ENCODE measurements at regions not wholly inside any gene's neighbourhood (a gene's known extent, or its start where the extent isn't known, plus 50 kb on each side); places are given as distances from the start of the nearest gene placed in this dataset.

DNA sequence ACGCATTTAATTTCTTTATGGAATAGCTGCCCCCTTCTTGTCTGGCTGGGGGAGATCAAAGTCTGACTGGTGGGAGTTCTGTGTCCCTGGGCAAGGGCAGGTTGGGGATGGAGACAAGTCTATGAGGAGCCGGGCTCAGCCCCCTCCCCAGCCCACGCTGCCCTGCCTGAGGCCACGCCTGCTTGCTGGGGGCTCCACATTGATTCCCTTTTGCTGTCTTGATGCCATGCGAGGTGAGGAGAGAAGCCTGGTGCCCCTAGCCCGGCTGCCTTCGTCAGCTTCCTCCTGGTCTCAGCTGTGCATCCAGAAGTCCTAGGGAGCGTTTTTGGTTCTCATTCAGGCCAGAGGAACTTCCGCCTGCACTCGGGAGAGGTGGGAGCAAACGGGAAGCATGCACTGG lies 247.9 kb downstream of the NDUFA10 start:
- TF ChIP-seq, protein P1, sequence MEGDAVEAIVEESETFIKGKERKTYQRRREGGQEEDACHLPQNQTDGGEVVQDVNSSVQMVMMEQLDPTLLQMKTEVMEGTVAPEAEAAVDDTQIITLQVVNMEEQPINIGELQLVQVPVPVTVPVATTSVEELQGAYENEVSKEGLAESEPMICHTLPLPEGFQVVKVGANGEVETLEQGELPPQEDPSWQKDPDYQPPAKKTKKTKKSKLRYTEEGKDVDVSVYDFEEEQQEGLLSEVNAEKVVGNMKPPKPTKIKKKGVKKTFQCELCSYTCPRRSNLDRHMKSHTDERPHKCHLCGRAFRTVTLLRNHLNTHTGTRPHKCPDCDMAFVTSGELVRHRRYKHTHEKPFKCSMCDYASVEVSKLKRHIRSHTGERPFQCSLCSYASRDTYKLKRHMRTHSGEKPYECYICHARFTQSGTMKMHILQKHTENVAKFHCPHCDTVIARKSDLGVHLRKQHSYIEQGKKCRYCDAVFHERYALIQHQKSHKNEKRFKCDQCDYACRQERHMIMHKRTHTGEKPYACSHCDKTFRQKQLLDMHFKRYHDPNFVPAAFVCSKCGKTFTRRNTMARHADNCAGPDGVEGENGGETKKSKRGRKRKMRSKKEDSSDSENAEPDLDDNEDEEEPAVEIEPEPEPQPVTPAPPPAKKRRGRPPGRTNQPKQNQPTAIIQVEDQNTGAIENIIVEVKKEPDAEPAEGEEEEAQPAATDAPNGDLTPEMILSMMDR (IDR thresholded peaks at IDR 0.05), result no peak
- Histone ChIP-seq H3K36me3 (no peaks in the 10 kb centered on the region), H3K9me3 (no peaks in the 10 kb centered on the region), H3K4me1 (ENCODE audit: control insufficient read depth in 1 of 2, insufficient read depth in 1 of 2, low read depth in 1 of 2, low read length in 1 of 2) (no peaks in the 10 kb centered on the region), H3K27me3 (peaks cover 9% of the 10 kb centered on the region), H3K4me3 (ENCODE audit: low read depth in 1 of 2, low read length in 1 of 2) (no peak overlapping the region), H3K27ac (no peak overlapping the region)

DNA sequence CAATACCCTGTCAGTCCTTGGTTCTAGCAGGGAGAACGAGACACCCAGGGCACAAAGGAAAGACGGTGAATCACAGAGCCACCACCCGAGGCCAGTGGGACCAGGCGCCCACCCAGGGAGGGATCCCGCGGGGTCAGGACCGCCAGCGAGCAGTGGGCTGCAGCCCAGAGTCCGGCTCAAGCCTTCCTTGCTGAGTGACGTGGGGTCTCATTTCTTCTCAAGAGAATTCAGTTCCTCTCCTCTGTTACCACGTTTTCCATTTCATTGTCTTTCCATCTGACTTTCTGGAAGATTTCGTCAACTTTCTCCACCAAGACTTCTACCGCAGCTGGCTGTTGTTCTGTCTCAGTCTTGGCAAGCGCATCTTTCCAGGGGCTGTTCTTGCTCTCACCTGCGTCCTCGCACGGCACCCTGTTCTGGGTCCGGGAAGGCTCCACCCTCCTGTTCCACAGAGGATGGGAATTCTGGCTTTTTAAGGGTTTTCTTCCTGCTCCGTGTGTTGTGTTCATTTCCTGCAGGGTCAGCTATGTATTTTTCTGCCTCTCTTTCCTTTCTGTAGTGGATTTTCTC lies 248.6 kb downstream of the NDUFA10 start:
- Histone ChIP-seq H3K4me1 (ENCODE audit: control insufficient read depth in 1 of 2, insufficient read depth in 1 of 2, low read depth in 1 of 2, low read length in 1 of 2) (no peaks in the 10 kb centered on the region), H3K36me3 (no peaks in the 10 kb centered on the region), H3K4me3 (ENCODE audit: low read depth in 1 of 2, low read length in 1 of 2) (no peak overlapping the region), H3K27me3 (peaks cover 9% of the 10 kb centered on the region), H3K27ac (no peak overlapping the region), H3K9me3 (no peaks in the 10 kb centered on the region)
- TF ChIP-seq, protein P1 (IDR thresholded peaks at IDR 0.05), result no peak

- H3K4me3 ChIP-seq (ENCODE audit: low read depth in 1 of 2, low read length in 1 of 2), result no peak overlapping the region
- H3K27ac ChIP-seq, result no peak overlapping the region
- H3K9me3 ChIP-seq, result no peaks in the 10 kb centered on the region
- H3K4me1 ChIP-seq (ENCODE audit: control insufficient read depth in 1 of 2, insufficient read depth in 1 of 2, low read depth in 1 of 2, low read length in 1 of 2), result no peaks in the 10 kb centered on the region
- TF ChIP-seq, protein P1 (IDR thresholded peaks at IDR 0.05), result no peak
- H3K36me3 ChIP-seq, result no peaks in the 10 kb centered on the region
- H3K27me3 ChIP-seq, result peaks cover 9% of the 10 kb centered on the region
Measured at GRCh38 chr2:239775623-239776435, 249.3 kb downstream of the NDUFA10 start.

- no peak overlapping the region for H3K4me3 ChIP-seq (ENCODE audit: low read depth in 1 of 2, low read length in 1 of 2)
- TF ChIP-seq, protein P1 (IDR thresholded peaks at IDR 0.05), result no peak
- H3K4me1 ChIP-seq (ENCODE audit: control insufficient read depth in 1 of 2, insufficient read depth in 1 of 2, low read depth in 1 of 2, low read length in 1 of 2), result no peaks in the 10 kb centered on the region
- no peaks in the 10 kb centered on the region for H3K36me3 ChIP-seq
- H3K27ac ChIP-seq, result no peak overlapping the region
- peaks cover 11% of the 10 kb centered on the region for H3K27me3 ChIP-seq
- H3K9me3 ChIP-seq, result no peaks in the 10 kb centered on the region
Measured at GRCh38 chr2:239774933-239775622, 250.1 kb downstream of the NDUFA10 start.

DNA sequence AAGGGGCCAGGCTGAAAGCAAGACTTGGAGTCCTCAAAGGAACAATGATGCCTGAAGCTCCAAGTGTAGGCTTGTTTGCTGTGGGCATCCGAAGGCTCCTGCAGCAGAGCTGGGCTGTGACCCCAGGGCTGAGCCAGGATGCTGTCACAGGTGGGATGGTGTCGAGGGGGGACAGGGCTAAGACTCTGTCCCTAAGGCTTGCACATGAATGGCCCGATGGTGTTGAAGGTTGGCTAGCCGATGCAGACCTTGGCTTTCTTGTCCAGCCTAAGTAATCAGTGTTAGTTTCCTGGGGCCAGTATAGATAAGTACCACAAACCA lies 251.0 kb downstream of the NDUFA10 start:
- Histone ChIP-seq H3K4me1 (ENCODE audit: control insufficient read depth in 1 of 2, insufficient read depth in 1 of 2, low read depth in 1 of 2, low read length in 1 of 2) (no peaks in the 10 kb centered on the region), H3K36me3 (no peaks in the 10 kb centered on the region), H3K27ac (no peak overlapping the region), H3K9me3 (no peaks in the 10 kb centered on the region), H3K4me3 (ENCODE audit: low read depth in 1 of 2, low read length in 1 of 2) (no peak overlapping the region), H3K27me3 (peaks cover 21% of the 10 kb centered on the region)
- TF ChIP-seq, protein P1 (IDR thresholded peaks at IDR 0.05), result no peak
